ENCODE measurements at regions not wholly inside any gene's neighbourhood (a gene's known extent, or its start where the extent isn't known, plus 50 kb on each side); places are given as distances from the start of the nearest gene placed in this dataset.

DNA sequence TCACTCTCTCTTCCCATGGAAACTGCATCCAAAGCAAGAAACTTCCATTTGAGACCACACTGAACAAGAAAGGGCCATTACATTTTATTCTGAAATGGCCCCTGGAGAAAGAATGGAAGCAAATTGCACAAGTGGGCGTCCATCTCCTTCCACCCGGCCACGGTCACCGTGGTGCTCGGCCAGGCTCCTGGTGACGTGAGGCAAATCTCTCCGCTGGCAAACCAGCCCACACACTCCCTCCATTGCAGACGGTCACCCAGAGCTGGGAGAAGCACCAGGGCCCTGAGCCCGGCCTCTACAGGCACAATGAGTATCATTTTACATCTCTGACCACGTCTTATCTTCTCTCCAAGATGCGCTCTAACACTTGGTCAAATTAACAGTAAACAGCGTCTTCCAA lies 126.1 kb upstream of the FAM20C start:
- H3K9me2 ChIP-seq (ENCODE audit: insufficient read depth), result no peaks in the 10 kb centered on the region
- Mint-ChIP-seq H3K9me3 (no peaks in the 10 kb centered on the region), H3K4me1 (peaks cover 17% of the 10 kb centered on the region), H3K4me3 (no peak overlapping the region), H3K27me3 (ENCODE audit: insufficient read depth, low read depth, poor library complexity) (peaks cover 17% of the 10 kb centered on the region), H3K36me3 (ENCODE audit: low read depth) (no peaks in the 10 kb centered on the region; the same call in 2 of the 3 replicates), H3K27ac (no peak overlapping the region)
- no peak overlapping the region for H3K4me2 ChIP-seq
- H3K79me2 ChIP-seq (replicated peaks; ENCODE audit: insufficient read depth), result no peaks in the 10 kb centered on the region
- DNase-seq (ENCODE audit: low spot score), result no peak
- ATAC-seq, result no peak
- H3K27me3 ChIP-seq (ENCODE audit: insufficient read depth), result no peaks in the 10 kb centered on the region
- H4K20me1 ChIP-seq (replicated peaks; ENCODE audit: insufficient read depth), result no peaks in the 10 kb centered on the region
- H2AFZ ChIP-seq, result no peak overlapping the region
- no peak overlapping the region for H3K4me3 ChIP-seq
- no peaks in the 10 kb centered on the region for H3K36me3 ChIP-seq (ENCODE audit: insufficient read depth)
- H3K4me1 ChIP-seq (ENCODE audit: insufficient read depth), result no peaks in the 10 kb centered on the region
- TF ChIP-seq CREB1 (CRISPR knock-in tag; IDR thresholded peaks at IDR 0.05; ENCODE audit: low read depth) (no peak), NANOG (IDR thresholded peaks at IDR 0.05; ENCODE audit: borderline replicate concordance) (no peak), STAT1 (IDR thresholded peaks at IDR 0.05; ENCODE audit: unreplicated experiment) (no peak), POLR2AphosphoS5 (IDR thresholded peaks at IDR 0.05; ENCODE audit: low read depth) (no peak), EZH2phosphoT487 (IDR thresholded peaks at IDR 0.05; ENCODE audit: unreplicated experiment) (no peak), ZNF331 (CRISPR knock-in tag; IDR thresholded peaks at IDR 0.05; ENCODE audit: low read depth) (no peak), ZNF114 (CRISPR knock-in tag; IDR thresholded peaks at IDR 0.05) (no peak), JUNB (IDR thresholded peaks at IDR 0.05; ENCODE audit: unreplicated experiment) (no peak)
- TF ChIP-seq, protein P1, sequence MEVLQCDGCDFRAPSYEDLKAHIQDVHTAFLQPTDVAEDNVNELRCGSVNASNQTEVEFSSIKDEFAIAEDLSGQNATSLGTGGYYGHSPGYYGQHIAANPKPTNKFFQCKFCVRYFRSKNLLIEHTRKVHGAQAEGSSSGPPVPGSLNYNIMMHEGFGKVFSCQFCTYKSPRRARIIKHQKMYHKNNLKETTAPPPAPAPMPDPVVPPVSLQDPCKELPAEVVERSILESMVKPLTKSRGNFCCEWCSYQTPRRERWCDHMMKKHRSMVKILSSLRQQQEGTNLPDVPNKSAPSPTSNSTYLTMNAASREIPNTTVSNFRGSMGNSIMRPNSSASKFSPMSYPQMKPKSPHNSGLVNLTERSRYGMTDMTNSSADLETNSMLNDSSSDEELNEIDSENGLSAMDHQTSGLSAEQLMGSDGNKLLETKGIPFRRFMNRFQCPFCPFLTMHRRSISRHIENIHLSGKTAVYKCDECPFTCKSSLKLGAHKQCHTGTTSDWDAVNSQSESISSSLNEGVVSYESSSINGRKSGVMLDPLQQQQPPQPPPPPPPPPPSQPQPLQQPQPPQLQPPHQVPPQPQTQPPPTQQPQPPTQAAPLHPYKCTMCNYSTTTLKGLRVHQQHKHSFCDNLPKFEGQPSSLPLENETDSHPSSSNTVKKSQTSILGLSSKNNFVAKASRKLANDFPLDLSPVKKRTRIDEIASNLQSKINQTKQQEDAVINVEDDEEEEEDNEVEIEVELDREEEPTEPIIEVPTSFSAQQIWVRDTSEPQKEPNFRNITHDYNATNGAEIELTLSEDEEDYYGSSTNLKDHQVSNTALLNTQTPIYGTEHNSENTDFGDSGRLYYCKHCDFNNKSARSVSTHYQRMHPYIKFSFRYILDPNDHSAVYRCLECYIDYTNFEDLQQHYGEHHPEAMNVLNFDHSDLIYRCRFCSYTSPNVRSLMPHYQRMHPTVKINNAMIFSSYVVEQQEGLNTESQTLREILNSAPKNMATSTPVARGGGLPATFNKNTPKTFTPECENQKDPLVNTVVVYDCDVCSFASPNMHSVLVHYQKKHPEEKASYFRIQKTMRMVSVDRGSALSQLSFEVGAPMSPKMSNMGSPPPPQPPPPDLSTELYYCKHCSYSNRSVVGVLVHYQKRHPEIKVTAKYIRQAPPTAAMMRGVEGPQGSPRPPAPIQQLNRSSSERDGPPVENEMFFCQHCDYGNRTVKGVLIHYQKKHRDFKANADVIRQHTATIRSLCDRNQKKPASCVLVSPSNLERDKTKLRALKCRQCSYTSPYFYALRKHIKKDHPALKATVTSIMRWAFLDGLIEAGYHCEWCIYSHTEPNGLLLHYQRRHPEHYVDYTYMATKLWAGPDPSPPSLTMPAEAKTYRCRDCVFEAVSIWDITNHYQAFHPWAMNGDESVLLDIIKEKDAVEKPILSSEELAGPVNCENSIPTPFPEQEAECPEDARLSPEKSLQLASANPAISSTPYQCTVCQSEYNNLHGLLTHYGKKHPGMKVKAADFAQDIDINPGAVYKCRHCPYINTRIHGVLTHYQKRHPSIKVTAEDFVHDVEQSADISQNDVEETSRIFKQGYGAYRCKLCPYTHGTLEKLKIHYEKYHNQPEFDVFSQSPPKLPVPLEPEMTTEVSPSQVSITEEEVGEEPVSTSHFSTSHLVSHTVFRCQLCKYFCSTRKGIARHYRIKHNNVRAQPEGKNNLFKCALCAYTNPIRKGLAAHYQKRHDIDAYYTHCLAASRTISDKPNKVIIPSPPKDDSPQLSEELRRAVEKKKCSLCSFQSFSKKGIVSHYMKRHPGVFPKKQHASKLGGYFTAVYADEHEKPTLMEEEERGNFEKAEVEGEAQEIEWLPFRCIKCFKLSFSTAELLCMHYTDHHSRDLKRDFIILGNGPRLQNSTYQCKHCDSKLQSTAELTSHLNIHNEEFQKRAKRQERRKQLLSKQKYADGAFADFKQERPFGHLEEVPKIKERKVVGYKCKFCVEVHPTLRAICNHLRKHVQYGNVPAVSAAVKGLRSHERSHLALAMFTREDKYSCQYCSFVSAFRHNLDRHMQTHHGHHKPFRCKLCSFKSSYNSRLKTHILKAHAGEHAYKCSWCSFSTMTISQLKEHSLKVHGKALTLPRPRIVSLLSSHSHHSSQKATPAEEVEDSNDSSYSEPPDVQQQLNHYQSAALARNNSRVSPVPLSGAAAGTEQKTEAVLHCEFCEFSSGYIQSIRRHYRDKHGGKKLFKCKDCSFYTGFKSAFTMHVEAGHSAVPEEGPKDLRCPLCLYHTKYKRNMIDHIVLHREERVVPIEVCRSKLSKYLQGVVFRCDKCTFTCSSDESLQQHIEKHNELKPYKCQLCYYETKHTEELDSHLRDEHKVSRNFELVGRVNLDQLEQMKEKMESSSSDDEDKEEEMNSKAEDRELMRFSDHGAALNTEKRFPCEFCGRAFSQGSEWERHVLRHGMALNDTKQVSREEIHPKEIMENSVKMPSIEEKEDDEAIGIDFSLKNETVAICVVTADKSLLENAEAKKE (CRISPR knock-in tag; IDR thresholded peaks at IDR 0.05), result no peak
- TF ChIP-seq, protein P2, sequence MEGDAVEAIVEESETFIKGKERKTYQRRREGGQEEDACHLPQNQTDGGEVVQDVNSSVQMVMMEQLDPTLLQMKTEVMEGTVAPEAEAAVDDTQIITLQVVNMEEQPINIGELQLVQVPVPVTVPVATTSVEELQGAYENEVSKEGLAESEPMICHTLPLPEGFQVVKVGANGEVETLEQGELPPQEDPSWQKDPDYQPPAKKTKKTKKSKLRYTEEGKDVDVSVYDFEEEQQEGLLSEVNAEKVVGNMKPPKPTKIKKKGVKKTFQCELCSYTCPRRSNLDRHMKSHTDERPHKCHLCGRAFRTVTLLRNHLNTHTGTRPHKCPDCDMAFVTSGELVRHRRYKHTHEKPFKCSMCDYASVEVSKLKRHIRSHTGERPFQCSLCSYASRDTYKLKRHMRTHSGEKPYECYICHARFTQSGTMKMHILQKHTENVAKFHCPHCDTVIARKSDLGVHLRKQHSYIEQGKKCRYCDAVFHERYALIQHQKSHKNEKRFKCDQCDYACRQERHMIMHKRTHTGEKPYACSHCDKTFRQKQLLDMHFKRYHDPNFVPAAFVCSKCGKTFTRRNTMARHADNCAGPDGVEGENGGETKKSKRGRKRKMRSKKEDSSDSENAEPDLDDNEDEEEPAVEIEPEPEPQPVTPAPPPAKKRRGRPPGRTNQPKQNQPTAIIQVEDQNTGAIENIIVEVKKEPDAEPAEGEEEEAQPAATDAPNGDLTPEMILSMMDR (conservative IDR thresholded peaks at IDR 0.05; ENCODE audit: low read depth in 2 of 2), result no peak
- TF ChIP-seq, protein P3, sequence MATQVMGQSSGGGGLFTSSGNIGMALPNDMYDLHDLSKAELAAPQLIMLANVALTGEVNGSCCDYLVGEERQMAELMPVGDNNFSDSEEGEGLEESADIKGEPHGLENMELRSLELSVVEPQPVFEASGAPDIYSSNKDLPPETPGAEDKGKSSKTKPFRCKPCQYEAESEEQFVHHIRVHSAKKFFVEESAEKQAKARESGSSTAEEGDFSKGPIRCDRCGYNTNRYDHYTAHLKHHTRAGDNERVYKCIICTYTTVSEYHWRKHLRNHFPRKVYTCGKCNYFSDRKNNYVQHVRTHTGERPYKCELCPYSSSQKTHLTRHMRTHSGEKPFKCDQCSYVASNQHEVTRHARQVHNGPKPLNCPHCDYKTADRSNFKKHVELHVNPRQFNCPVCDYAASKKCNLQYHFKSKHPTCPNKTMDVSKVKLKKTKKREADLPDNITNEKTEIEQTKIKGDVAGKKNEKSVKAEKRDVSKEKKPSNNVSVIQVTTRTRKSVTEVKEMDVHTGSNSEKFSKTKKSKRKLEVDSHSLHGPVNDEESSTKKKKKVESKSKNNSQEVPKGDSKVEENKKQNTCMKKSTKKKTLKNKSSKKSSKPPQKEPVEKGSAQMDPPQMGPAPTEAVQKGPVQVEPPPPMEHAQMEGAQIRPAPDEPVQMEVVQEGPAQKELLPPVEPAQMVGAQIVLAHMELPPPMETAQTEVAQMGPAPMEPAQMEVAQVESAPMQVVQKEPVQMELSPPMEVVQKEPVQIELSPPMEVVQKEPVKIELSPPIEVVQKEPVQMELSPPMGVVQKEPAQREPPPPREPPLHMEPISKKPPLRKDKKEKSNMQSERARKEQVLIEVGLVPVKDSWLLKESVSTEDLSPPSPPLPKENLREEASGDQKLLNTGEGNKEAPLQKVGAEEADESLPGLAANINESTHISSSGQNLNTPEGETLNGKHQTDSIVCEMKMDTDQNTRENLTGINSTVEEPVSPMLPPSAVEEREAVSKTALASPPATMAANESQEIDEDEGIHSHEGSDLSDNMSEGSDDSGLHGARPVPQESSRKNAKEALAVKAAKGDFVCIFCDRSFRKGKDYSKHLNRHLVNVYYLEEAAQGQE (IDR thresholded peaks at IDR 0.05; ENCODE audit: unreplicated experiment), result no peak
- H3F3A ChIP-seq (replicated peaks; ENCODE audit: low read depth), result no peaks in the 10 kb centered on the region
- H3K27ac ChIP-seq (ENCODE audit: low read depth), result no peak overlapping the region

Measured in GM23338 (cell line).